H1 (cell line): ENCODE measurements at regions not wholly inside any gene's neighbourhood (a gene's known extent, or its start where the extent isn't known, plus 50 kb on each side); places are given as distances from the start of the nearest gene placed in this dataset.

Experiments used
- CTCF ChIA-PET: fragments of 300-600 bp; sonication (Branson Sonifier 250); formaldehyde crosslinking; loops from one replicate; lab custom pipeline; 2021; ENCODE audit not compliant: partially characterized antibody; lab: Charles Lee
- POLR2A ChIA-PET: fragments of 300-600 bp; sonication (Branson Sonifier 250); formaldehyde crosslinking; loops from one replicate; lab custom pipeline; 2021; ENCODE audit warnings: inconsistent platforms; ENCODE audit not compliant: partially characterized antibody; lab: Charles Lee
- DNase-seq, 2 experiments: peaks; one replicate each; pipeline versions ENCODE4 v3.0.0 to v3.0.0-alpha.2; 2010 to 2022; ENCODE audit warnings: low spot score in 2 of 2, low read depth in 1 of 2, mixed read lengths in 1 of 2
- FAIRE-seq: peaks from 2 replicates; lab custom pipeline; 2011; peaks lifted over from hg19 to GRCh38; lab: Jason Lieb, UNC
- H2AFZ ChIP-seq: 2 replicates; pipeline ENCODE4 v1.8.1; 2012; ENCODE audit warnings: low read length, inconsistent platforms
- H2AK5ac ChIP-seq: 2 replicates; pipeline ENCODE4 v1.6.1; 2013; ENCODE audit warnings: low read depth, low read length
- H2BK120ac ChIP-seq: replicated peaks from 2 replicates; pipeline ENCODE3; 2013; ENCODE audit warnings: low read depth, low read length, inconsistent platforms
- H2BK12ac ChIP-seq: 2 replicates; pipeline ENCODE4 v1.6.1; 2013; ENCODE audit warnings: low read depth, low read length
- H2BK15ac ChIP-seq: 2 replicates; pipeline ENCODE4 v1.6.1; 2013; ENCODE audit warnings: low read length
- H2BK20ac ChIP-seq: 2 replicates; pipeline ENCODE4 v1.6.1; 2013; ENCODE audit warnings: low read length
- H2BK5ac ChIP-seq: 2 replicates; pipeline ENCODE4 v1.6.1; 2013; ENCODE audit warnings: low read depth, low read length
- H3K14ac ChIP-seq: 2 replicates; pipeline ENCODE4 v1.6.1; 2013; ENCODE audit warnings: inconsistent platforms; ENCODE audit not compliant: insufficient read length
- H3K18ac ChIP-seq: 2 replicates; pipeline ENCODE4 v1.6.1; 2013; ENCODE audit warnings: low read length; ENCODE audit errors: extremely low read depth
- H3K23ac ChIP-seq: 2 replicates; pipeline ENCODE4 v1.6.1; 2013; ENCODE audit warnings: inconsistent platforms; ENCODE audit not compliant: insufficient read length
- H3K23me2 ChIP-seq: 2 replicates; pipeline ENCODE4 v1.6.1; 2013; ENCODE audit warnings: low read depth, low read length
- H3K27ac ChIP-seq: 2 replicates; pipeline ENCODE4 v1.6.1; 2011; ENCODE audit warnings: low read depth, low read length, inconsistent platforms
- H3K27me3 ChIP-seq, 4 experiments: replicated peaks in 1 of 4; 1 replicate in 1 of 4; 2 replicates in 3 of 4; pipeline versions ENCODE4 v1.6.1 to v1.8.1; 2011 to 2013; ENCODE audit warnings: low read length in 3 of 4, mild to moderate bottlenecking in 3 of 4, inconsistent platforms in 2 of 4, mixed read lengths in 2 of 4, moderate library complexity in 1 of 4; ENCODE audit not compliant: control insufficient read depth in 3 of 4, insufficient read depth in 3 of 4; ENCODE audit errors: extremely low read depth in 1 of 4
- H3K36me3 ChIP-seq, 4 experiments: 2 replicates each; pipeline versions ENCODE4 v1.6.1 to v1.8.1; 2011 to 2013; ENCODE audit warnings: mild to moderate bottlenecking in 4 of 4, low read length in 3 of 4, moderate library complexity in 2 of 4, control low read depth in 1 of 4, inconsistent platforms in 1 of 4; ENCODE audit not compliant: insufficient read depth in 4 of 4, control insufficient read depth in 2 of 4
- H3K4ac ChIP-seq: replicated peaks from 2 replicates; pipeline ENCODE3; 2013; ENCODE audit warnings: low read length, low read depth, mixed read lengths, inconsistent platforms; ENCODE audit not compliant: insufficient read length
- H3K4me1 ChIP-seq, 4 experiments: replicated peaks in 1 of 4; 1 replicate in 1 of 4; 2 replicates in 3 of 4; pipeline versions ENCODE4 v1.6.1 to v1.8.1; 2011 to 2013; ENCODE audit warnings: low read length in 3 of 4, inconsistent platforms in 2 of 4, mixed read lengths in 1 of 4; ENCODE audit not compliant: insufficient read depth in 4 of 4, control insufficient read depth in 3 of 4
- H3K4me2 ChIP-seq, 2 experiments: 2 replicates each; pipeline versions ENCODE4 v1.6.1 to v1.8.1; 2011 to 2013; ENCODE audit warnings: low read depth in 2 of 2, low read length in 2 of 2, control low read depth in 1 of 2, inconsistent platforms in 1 of 2, mild to moderate bottlenecking in 1 of 2; ENCODE audit not compliant: insufficient read depth in 1 of 2
- H3K4me3 ChIP-seq, 4 experiments: fragments of 200-600, 300-600 bp in 1 of 4; sonication (generic), shearing (Covaris generic), sonication (Bioruptor Twin) in 1 of 4; 2 replicates each; pipeline versions ENCODE4 v1.5.1 to v1.8.1; 2011 to 2016; ENCODE audit warnings: low read length in 4 of 4, low read depth in 3 of 4, control low read depth in 2 of 4, inconsistent platforms in 2 of 4, mild to moderate bottlenecking in 2 of 4, mixed read lengths in 1 of 4, moderate library complexity in 1 of 4; ENCODE audit not compliant: insufficient read depth in 2 of 4; ENCODE audit errors: extremely low read depth in 1 of 4
- H3K56ac ChIP-seq: replicated peaks from 2 replicates; pipeline ENCODE3; 2013; ENCODE audit warnings: low read depth, mild to moderate bottlenecking, mixed read lengths, low read length, inconsistent platforms; ENCODE audit not compliant: insufficient read length
- H3K79me1 ChIP-seq: 2 replicates; pipeline ENCODE4 v1.6.1; 2013; ENCODE audit warnings: low read depth, low read length, control low read depth
- H3K79me2 ChIP-seq, 2 experiments: 2 replicates each; pipeline versions ENCODE4 v1.6.1 to v1.8.1; 2012 to 2013; ENCODE audit warnings: low read length in 2 of 2, mild to moderate bottlenecking in 2 of 2, inconsistent platforms in 1 of 2; ENCODE audit not compliant: insufficient read depth in 2 of 2, control insufficient read depth in 1 of 2
- H3K9ac ChIP-seq, 4 experiments: replicated peaks in 1 of 4; 1 replicate in 1 of 4; 2 replicates in 3 of 4; pipeline versions ENCODE4 v1.6.1 to v1.8.1; 2011 to 2013; ENCODE audit warnings: low read depth in 3 of 4, low read length in 3 of 4, control low read depth in 2 of 4, mild to moderate bottlenecking in 2 of 4, moderate library complexity in 2 of 4, inconsistent platforms in 1 of 4; ENCODE audit errors: extremely low read depth in 1 of 4
- H3K9me3 ChIP-seq, 2 experiments: 2 replicates each; pipeline versions ENCODE4 v1.6.1 to v1.8.1; 2012 to 2013; ENCODE audit warnings: mild to moderate bottlenecking in 2 of 2, moderate library complexity in 2 of 2, control low read depth in 1 of 2, inconsistent platforms in 1 of 2, low read depth in 1 of 2, low read length in 1 of 2, mixed read lengths in 1 of 2; ENCODE audit not compliant: insufficient read depth in 2 of 2
- H4K20me1 ChIP-seq, 2 experiments: replicated peaks in 1 of 2; 2 replicates each; pipeline versions ENCODE3 to v1.8.1; 2011 to 2013; ENCODE audit warnings: inconsistent platforms in 2 of 2, low read length in 2 of 2, mild to moderate bottlenecking in 1 of 2; ENCODE audit not compliant: insufficient read depth in 2 of 2, control insufficient read depth in 1 of 2
- H4K5ac ChIP-seq: 2 replicates; pipeline ENCODE4 v1.6.1; 2013; ENCODE audit warnings: low read length, low read depth, mixed read lengths, inconsistent platforms; ENCODE audit not compliant: insufficient read length
- H4K8ac ChIP-seq: 2 replicates; pipeline ENCODE4 v1.8.0; 2013; ENCODE audit warnings: mild to moderate bottlenecking, moderate library complexity, low read length, inconsistent platforms; ENCODE audit not compliant: insufficient read depth; ENCODE audit errors: extremely low read depth
- H4K91ac ChIP-seq: replicated peaks from 2 replicates; pipeline ENCODE3; 2013; ENCODE audit warnings: low read length, mixed read lengths, inconsistent platforms; ENCODE audit not compliant: insufficient read length
- CREB1 ChIP-seq: IDR thresholded peaks from 2 replicates; pipeline ENCODE4 v1.6.1; 2012; ENCODE audit warnings: inconsistent platforms
- FOSL1 ChIP-seq: IDR thresholded peaks from 2 replicates; pipeline ENCODE4 v1.6.1; 2011; ENCODE audit warnings: mild to moderate bottlenecking, low read depth, low read length, moderate library complexity; ENCODE audit not compliant: insufficient read depth
- MAFK ChIP-seq: IDR thresholded peaks from 2 replicates; pipeline ENCODE4 v1.6.1; 2012; ENCODE audit warnings: low read depth, mild to moderate bottlenecking, improper control_type of control experiment, low read length
- MAX ChIP-seq: IDR thresholded peaks from 2 replicates; pipeline ENCODE4 v1.6.1; 2012; ENCODE audit warnings: inconsistent platforms
- NANOG ChIP-seq: IDR thresholded peaks from 2 replicates; pipeline ENCODE4 v1.6.1; 2011; ENCODE audit warnings: low read length, low read depth, mild to moderate bottlenecking, inconsistent platforms; ENCODE audit not compliant: insufficient read depth, poor library complexity, severe bottlenecking
- RBBP5 ChIP-seq: IDR thresholded peaks from 2 replicates; pipeline ENCODE4 v1.7.1; 2012; ENCODE audit warnings: low read depth, mild to moderate bottlenecking, inconsistent platforms, low read length, moderate library complexity, borderline replicate concordance
- RNF2 ChIP-seq: fragments of 200-900, 300-1000 bp; sonication (generic); IDR thresholded peaks from 2 replicates; pipeline ENCODE4 v1.7.1; 2016; ENCODE audit warnings: borderline replicate concordance, low read depth, mild to moderate bottlenecking, antibody characterized with exemption, low read length; ENCODE audit not compliant: poor library complexity, severe bottlenecking; ENCODE audit errors: missing control alignments
- SAP30 ChIP-seq: fragments of 300-600 bp; sonication (generic); IDR thresholded peaks from 2 replicates; pipeline ENCODE4 v1.7.1; 2012; ENCODE audit warnings: low read length, moderate library complexity, mild to moderate bottlenecking, inconsistent platforms; ENCODE audit not compliant: insufficient read depth, insufficient replicate concordance
- SP2 ChIP-seq: IDR thresholded peaks from 2 replicates; pipeline ENCODE4 v1.6.1; 2012; ENCODE audit warnings: mild to moderate bottlenecking, low read length, inconsistent platforms
- TEAD4 ChIP-seq: IDR thresholded peaks from 2 replicates; pipeline ENCODE4 v1.6.1; 2012; ENCODE audit warnings: low read depth, low read length, inconsistent platforms, mixed read lengths
- WGBS, 2 experiments: shearing (Covaris generic) in 1 of 2; methylation state at CpG; one replicate each; pipeline versions ENCODE4 v1.1.6 to v1.1.7; 2013 to 2015; ENCODE audit warnings: low lambda C conversion rate in 2 of 2, mixed read lengths in 2 of 2, inconsistent platforms in 1 of 2, low coverage in 1 of 2, missing lambda C conversion rate in 1 of 2; ENCODE audit not compliant: insufficient replicate concordance in 2 of 2, insufficient coverage in 1 of 2, insufficient read length in 1 of 2; ENCODE audit errors: extremely low coverage in 1 of 2, missing lambda C conversion rate in 1 of 2; 5-methylcytosine and 5-hydroxymethylcytosine counted together
- TF ChIP-seq, protein P1 (sequence below), 3 experiments: IDR thresholded peaks; 1 replicate in 2 of 3; 2 replicates in 1 of 3; pipeline versions ENCODE4 v1.5.1 to v1.6.1; 2011; ENCODE audit warnings: low read length in 3 of 3, mild to moderate bottlenecking in 3 of 3, inconsistent platforms in 2 of 3, low read depth in 1 of 3, moderate library complexity in 1 of 3; ENCODE audit not compliant: insufficient read depth in 1 of 3; ENCODE audit errors: control extremely low read depth in 1 of 3

DNA sequence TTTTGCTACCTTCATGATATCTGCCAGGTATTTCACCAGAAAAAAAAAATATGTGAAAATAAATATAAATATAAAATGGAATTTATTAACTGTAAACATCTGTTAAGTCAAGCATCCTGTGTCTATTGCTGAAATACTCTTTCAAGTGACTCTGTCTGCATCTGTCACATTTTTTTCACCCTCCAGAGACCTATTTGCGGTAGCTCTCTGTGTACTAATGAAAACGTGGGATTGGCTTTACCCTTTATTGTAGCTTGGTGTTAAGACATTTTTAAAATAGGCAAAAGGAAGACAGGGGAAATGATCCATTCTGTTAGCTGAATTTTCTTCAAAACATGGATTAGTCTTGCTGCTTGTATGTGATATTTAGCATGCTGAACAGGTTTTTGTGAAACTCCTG lies 536.0 kb upstream of the WWC1 start:
- Histone ChIP-seq H3K4me3 (no peak overlapping the region), H4K20me1 (no peaks in the 10 kb centered on the region), H3K23ac (no peak overlapping the region), H2AFZ (no peak overlapping the region), H3K27ac (no peak overlapping the region), H4K91ac (no peak overlapping the region), H2BK12ac (no peak overlapping the region), H3K18ac (no peak overlapping the region), H3K14ac (no peak overlapping the region), H2BK5ac (no peak overlapping the region), H2BK120ac (no peak overlapping the region), H3K23me2 (no peaks in the 10 kb centered on the region), H3K4me1 (peaks cover 0 to 5% (median 1%) of the 10 kb centered on the region in 4 experiments; a peak in 2 of 7 replicates), H3K9ac (no peak overlapping the region), H4K8ac (no peak overlapping the region), H2BK15ac (no peak overlapping the region), H4K5ac (no peak overlapping the region), H3K4me2 (no peak overlapping the region), H2AK5ac (no peak overlapping the region), H3K36me3 (no peaks in the 10 kb centered on the region), H3K27me3 (peaks cover 0 to 1% (median 0%) of the 10 kb centered on the region in 4 experiments; a peak in 1 of 7 replicates), H3K56ac (no peak overlapping the region), H3K9me3 (no peaks in the 10 kb centered on the region; a peak in 1 of 4 replicates), H2BK20ac (no peak overlapping the region), H3K79me2 (no peaks in the 10 kb centered on the region), H3K79me1 (no peaks in the 10 kb centered on the region), H3K4ac (no peak overlapping the region)
- 85% methylated on average over 2 of the region's 2 CpGs; no CpG with 5 or more reads in 1 of the 2 experiments for WGBS, 2 experiments
- ChIA-PET CTCF (interaction anchor here (1.0 to 1.3 kb wide), 3 partner anchors 9 to 210 kb away, joined by 3 to 4 read pairs (median 3); no protein-coding TSS in a partner anchor), POLR2A (no interaction called here)
- DNase-seq = no peak
- FAIRE-seq = no peak
- TF ChIP-seq NANOG = no peak
- TF ChIP-seq RNF2 = no peak
- TF ChIP-seq FOSL1 = no peak
- TF ChIP-seq CREB1 = no peak
- TF ChIP-seq, protein P1, sequence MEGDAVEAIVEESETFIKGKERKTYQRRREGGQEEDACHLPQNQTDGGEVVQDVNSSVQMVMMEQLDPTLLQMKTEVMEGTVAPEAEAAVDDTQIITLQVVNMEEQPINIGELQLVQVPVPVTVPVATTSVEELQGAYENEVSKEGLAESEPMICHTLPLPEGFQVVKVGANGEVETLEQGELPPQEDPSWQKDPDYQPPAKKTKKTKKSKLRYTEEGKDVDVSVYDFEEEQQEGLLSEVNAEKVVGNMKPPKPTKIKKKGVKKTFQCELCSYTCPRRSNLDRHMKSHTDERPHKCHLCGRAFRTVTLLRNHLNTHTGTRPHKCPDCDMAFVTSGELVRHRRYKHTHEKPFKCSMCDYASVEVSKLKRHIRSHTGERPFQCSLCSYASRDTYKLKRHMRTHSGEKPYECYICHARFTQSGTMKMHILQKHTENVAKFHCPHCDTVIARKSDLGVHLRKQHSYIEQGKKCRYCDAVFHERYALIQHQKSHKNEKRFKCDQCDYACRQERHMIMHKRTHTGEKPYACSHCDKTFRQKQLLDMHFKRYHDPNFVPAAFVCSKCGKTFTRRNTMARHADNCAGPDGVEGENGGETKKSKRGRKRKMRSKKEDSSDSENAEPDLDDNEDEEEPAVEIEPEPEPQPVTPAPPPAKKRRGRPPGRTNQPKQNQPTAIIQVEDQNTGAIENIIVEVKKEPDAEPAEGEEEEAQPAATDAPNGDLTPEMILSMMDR (IDR thresholded peaks at IDR 0.05; ENCODE audit: control extremely low read depth in 1 of 3, insufficient read depth in 1 of 3, low read depth in 1 of 3, low read length in 3 of 3) = no peak
- no peak for TF ChIP-seq TEAD4
- no peak for TF ChIP-seq SAP30
- TF ChIP-seq SP2 = no peak
- TF ChIP-seq MAX = no peak
- no peak for TF ChIP-seq MAFK
- TF ChIP-seq RBBP5 = no peak
